ENCODE measurements at regions not wholly inside any gene's neighbourhood (a gene's known extent, or its start where the extent isn't known, plus 50 kb on each side); places are given as distances from the start of the nearest gene placed in this dataset.

- TF ChIP-seq CTCF (IDR thresholded peaks at IDR 0.05) (no peak), POLR2A (IDR thresholded peaks at IDR 0.05) (no peak)
These were observed 226.5 kb downstream of the FOXD2 start for GRCh38 chr1:47664356-47664755.

Data from uterus (tissue), 2 donors.